ENCODE measurements at regions not wholly inside any gene's neighbourhood (a gene's known extent, or its start where the extent isn't known, plus 50 kb on each side); places are given as distances from the start of the nearest gene placed in this dataset.

DNA sequence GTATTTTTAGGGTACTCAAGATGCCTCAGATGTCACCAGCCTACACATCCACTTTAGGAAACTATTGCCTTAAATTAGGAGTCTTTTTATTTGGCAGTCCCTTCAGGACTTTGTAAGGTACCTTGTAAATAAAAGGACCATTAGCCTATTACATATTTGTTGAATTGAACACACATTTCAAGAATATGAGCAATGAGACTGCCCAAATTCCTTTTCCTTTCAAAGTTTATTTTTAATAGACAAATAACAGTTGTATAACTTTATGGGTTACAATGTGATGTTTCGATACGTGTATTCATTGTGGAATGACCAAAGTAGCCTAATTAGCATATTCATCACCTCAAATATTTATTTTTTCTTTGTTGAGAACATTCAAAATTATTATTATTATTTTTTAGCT, 176.7 kb upstream of the PDZRN3 start:
- H3K4me2 ChIP-seq (ENCODE audit: low read length), result no peak overlapping the region
- H3K36me3 ChIP-seq (ENCODE audit: insufficient read depth, low read length), result no peaks in the 10 kb centered on the region
- no peak overlapping the region for H3K4me3 ChIP-seq (ENCODE audit: low read length)
- no peaks in the 10 kb centered on the region for H3F3A ChIP-seq (ENCODE audit: insufficient read depth, low read length, poor library complexity, severe bottlenecking)
- H2AFZ ChIP-seq (ENCODE audit: low read depth, low read length), result no peak overlapping the region
- no peaks in the 10 kb centered on the region for H3K9me2 ChIP-seq (ENCODE audit: insufficient read depth, low read length)
- TF ChIP-seq CTCF (IDR thresholded peaks at IDR 0.05; ENCODE audit: poor library complexity, severe bottlenecking) (no peak), MXI1 (conservative IDR thresholded peaks at IDR 0.05; ENCODE audit: poor library complexity, severe bottlenecking) (no peak), RAD21 (conservative IDR thresholded peaks at IDR 0.05) (no peak), REST (IDR thresholded peaks at IDR 0.05; ENCODE audit: borderline replicate concordance) (no peak), POLR2AphosphoS5 (IDR thresholded peaks at IDR 0.05) (no peak), EZH2 (IDR thresholded peaks at IDR 0.05; ENCODE audit: borderline replicate concordance, insufficient read depth, low read length, poor library complexity, severe bottlenecking) (no peak), SMC3 (conservative IDR thresholded peaks at IDR 0.05; ENCODE audit: poor library complexity) (no peak), TAF1 (IDR thresholded peaks at IDR 0.05; ENCODE audit: low read depth) (no peak), EP300 (conservative IDR thresholded peaks at IDR 0.05; ENCODE audit: poor library complexity, severe bottlenecking) (no peak)
- no peaks in the 10 kb centered on the region for H3K27me3 ChIP-seq (ENCODE audit: insufficient read depth, low read depth, low read length)
- no peaks in the 10 kb centered on the region for H4K20me1 ChIP-seq (ENCODE audit: insufficient read depth)
- H3K9me3 ChIP-seq (ENCODE audit: low read length), result no peaks in the 10 kb centered on the region
- H3K9ac ChIP-seq (ENCODE audit: low read length), result no peak overlapping the region
- no peaks in the 10 kb centered on the region for H3K79me2 ChIP-seq (replicated peaks; ENCODE audit: insufficient read depth, low read length)
- H3K27ac ChIP-seq (ENCODE audit: low read length), result no peak overlapping the region

DNA sequence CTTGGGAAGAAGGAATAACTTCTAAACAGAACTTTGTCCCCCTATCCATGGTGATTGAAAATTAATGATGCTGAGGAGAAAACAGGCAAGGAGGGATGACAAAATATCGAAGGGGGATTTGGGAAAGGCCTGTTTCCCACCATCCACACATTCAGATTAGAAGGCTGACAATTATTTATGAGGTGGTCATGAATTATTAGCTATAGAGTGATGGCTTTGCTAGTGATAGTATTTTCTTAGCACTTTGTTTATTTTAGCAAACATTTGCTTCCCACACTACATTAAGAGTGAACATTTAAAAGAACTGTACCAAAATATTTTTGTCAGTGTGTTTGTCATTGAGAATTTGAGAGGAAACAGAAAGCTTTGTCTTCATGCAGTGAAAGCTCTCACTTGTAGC, 172.6 kb upstream of the PDZRN3 start:
- Histone ChIP-seq H3K9ac (ENCODE audit: low read length) (no peak overlapping the region), H3K36me3 (ENCODE audit: insufficient read depth, low read length) (no peaks in the 10 kb centered on the region), H3K9me2 (ENCODE audit: insufficient read depth, low read length) (no peaks in the 10 kb centered on the region), H3K27me3 (ENCODE audit: insufficient read depth, low read depth, low read length) (no peaks in the 10 kb centered on the region), H3K9me3 (ENCODE audit: low read length) (no peaks in the 10 kb centered on the region), H3K4me3 (ENCODE audit: low read length) (no peak overlapping the region), H4K20me1 (ENCODE audit: insufficient read depth) (no peaks in the 10 kb centered on the region), H3F3A (ENCODE audit: insufficient read depth, low read length, poor library complexity, severe bottlenecking) (no peaks in the 10 kb centered on the region), H3K79me2 (replicated peaks; ENCODE audit: insufficient read depth, low read length) (no peaks in the 10 kb centered on the region), H2AFZ (ENCODE audit: low read depth, low read length) (no peak overlapping the region), H3K27ac (ENCODE audit: low read length) (no peak overlapping the region), H3K4me2 (ENCODE audit: low read length) (no peak overlapping the region)
- TF ChIP-seq EZH2 (IDR thresholded peaks at IDR 0.05; ENCODE audit: borderline replicate concordance, insufficient read depth, low read length, poor library complexity, severe bottlenecking) (no peak), EP300 (conservative IDR thresholded peaks at IDR 0.05; ENCODE audit: poor library complexity, severe bottlenecking) (no peak), REST (IDR thresholded peaks at IDR 0.05; ENCODE audit: borderline replicate concordance) (no peak), TAF1 (IDR thresholded peaks at IDR 0.05; ENCODE audit: low read depth) (no peak), CTCF (IDR thresholded peaks at IDR 0.05; ENCODE audit: poor library complexity, severe bottlenecking) (no peak), POLR2AphosphoS5 (IDR thresholded peaks at IDR 0.05) (no peak), MXI1 (conservative IDR thresholded peaks at IDR 0.05; ENCODE audit: poor library complexity, severe bottlenecking) (no peak), RAD21 (conservative IDR thresholded peaks at IDR 0.05) (no peak), SMC3 (conservative IDR thresholded peaks at IDR 0.05; ENCODE audit: poor library complexity) (no peak)
